ENCODE measurements at regions not wholly inside any gene's neighbourhood (a gene's known extent, or its start where the extent isn't known, plus 50 kb on each side); places are given as distances from the start of the nearest gene placed in this dataset.

- TF ChIP-seq, protein P1, sequence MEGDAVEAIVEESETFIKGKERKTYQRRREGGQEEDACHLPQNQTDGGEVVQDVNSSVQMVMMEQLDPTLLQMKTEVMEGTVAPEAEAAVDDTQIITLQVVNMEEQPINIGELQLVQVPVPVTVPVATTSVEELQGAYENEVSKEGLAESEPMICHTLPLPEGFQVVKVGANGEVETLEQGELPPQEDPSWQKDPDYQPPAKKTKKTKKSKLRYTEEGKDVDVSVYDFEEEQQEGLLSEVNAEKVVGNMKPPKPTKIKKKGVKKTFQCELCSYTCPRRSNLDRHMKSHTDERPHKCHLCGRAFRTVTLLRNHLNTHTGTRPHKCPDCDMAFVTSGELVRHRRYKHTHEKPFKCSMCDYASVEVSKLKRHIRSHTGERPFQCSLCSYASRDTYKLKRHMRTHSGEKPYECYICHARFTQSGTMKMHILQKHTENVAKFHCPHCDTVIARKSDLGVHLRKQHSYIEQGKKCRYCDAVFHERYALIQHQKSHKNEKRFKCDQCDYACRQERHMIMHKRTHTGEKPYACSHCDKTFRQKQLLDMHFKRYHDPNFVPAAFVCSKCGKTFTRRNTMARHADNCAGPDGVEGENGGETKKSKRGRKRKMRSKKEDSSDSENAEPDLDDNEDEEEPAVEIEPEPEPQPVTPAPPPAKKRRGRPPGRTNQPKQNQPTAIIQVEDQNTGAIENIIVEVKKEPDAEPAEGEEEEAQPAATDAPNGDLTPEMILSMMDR (IDR thresholded peaks at IDR 0.05) = no peak
- no peak for TF ChIP-seq POLR2A (IDR thresholded peaks at IDR 0.05)
These were observed 519.2 kb upstream of the SPHKAP start for GRCh38 chr2:228700638-228701037.
